Loucy (cell line): ENCODE measurements at regions not wholly inside any gene's neighbourhood (a gene's known extent, or its start where the extent isn't known, plus 50 kb on each side); places are given as distances from the start of the nearest gene placed in this dataset.

ENCODE experiments used
- EZH2phosphoT487 ChIP-seq: fragments of 200-600 bp; IDR thresholded peaks from 2 replicates; pipeline ENCODE4 v1.6.1; 2018; ENCODE audit warnings: antibody characterized with exemption, mild to moderate bottlenecking, moderate library complexity, borderline replicate concordance
- TF ChIP-seq, protein P1 (sequence below): fragments of 200-600 bp; sonication (generic); conservative IDR thresholded peaks from 2 replicates; pipeline ENCODE4 v1.5.1; 2014; ENCODE audit warnings: mild to moderate bottlenecking, antibody characterized with exemption, low read length

DNA sequence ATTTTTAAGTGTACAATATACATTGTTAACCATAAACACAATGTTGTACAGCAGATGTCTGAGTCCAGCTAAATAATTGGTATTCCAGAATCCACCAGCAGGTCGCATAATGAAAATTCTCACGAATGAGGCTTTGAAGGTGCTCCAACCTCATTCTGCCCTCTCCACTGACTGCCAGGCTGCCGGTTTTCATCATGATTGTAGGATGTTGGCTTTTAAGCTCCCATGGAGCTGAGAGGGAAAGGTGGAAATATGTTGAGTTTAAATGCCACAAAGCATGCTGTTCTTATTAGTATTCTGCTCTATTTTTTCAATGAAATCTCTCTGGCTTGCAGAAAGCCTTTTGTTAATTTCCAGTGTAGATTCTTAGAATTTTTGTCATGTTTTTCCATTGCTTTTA is 337.2 kb upstream of the DDI1 start:
- TF ChIP-seq, protein P1, sequence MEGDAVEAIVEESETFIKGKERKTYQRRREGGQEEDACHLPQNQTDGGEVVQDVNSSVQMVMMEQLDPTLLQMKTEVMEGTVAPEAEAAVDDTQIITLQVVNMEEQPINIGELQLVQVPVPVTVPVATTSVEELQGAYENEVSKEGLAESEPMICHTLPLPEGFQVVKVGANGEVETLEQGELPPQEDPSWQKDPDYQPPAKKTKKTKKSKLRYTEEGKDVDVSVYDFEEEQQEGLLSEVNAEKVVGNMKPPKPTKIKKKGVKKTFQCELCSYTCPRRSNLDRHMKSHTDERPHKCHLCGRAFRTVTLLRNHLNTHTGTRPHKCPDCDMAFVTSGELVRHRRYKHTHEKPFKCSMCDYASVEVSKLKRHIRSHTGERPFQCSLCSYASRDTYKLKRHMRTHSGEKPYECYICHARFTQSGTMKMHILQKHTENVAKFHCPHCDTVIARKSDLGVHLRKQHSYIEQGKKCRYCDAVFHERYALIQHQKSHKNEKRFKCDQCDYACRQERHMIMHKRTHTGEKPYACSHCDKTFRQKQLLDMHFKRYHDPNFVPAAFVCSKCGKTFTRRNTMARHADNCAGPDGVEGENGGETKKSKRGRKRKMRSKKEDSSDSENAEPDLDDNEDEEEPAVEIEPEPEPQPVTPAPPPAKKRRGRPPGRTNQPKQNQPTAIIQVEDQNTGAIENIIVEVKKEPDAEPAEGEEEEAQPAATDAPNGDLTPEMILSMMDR: no peak
- no peak for TF ChIP-seq EZH2phosphoT487
